ENCODE measurements at regions not wholly inside any gene's neighbourhood (a gene's known extent, or its start where the extent isn't known, plus 50 kb on each side); places are given as distances from the start of the nearest gene placed in this dataset.

DNA sequence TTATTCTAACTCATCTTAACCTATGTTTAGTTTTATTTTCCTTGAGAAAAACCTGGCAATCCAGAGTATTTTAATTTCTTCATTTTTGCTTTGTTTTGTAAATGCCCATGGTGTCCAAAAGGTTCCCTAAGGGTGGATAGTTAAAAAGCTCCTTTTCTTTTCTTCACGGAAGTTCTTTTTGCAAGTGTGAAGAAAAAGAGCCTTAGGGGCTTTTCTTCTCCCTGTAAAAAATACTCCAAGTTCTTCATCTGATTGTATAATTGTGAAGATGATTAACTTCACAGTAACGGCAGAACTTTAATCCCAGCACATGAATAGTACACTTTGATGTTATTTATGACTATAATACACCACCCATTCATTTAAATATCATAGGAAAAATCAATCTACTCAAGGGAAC lies 530.2 kb upstream of the LINC00305 start:
- TF ChIP-seq, protein P1, sequence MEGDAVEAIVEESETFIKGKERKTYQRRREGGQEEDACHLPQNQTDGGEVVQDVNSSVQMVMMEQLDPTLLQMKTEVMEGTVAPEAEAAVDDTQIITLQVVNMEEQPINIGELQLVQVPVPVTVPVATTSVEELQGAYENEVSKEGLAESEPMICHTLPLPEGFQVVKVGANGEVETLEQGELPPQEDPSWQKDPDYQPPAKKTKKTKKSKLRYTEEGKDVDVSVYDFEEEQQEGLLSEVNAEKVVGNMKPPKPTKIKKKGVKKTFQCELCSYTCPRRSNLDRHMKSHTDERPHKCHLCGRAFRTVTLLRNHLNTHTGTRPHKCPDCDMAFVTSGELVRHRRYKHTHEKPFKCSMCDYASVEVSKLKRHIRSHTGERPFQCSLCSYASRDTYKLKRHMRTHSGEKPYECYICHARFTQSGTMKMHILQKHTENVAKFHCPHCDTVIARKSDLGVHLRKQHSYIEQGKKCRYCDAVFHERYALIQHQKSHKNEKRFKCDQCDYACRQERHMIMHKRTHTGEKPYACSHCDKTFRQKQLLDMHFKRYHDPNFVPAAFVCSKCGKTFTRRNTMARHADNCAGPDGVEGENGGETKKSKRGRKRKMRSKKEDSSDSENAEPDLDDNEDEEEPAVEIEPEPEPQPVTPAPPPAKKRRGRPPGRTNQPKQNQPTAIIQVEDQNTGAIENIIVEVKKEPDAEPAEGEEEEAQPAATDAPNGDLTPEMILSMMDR (IDR thresholded peaks at IDR 0.05): no peak
- TF ChIP-seq POLR2A (IDR thresholded peaks at IDR 0.05): no peak

Measured in adrenal gland (tissue), 5 donors.